ENCODE measurements at regions not wholly inside any gene's neighbourhood (a gene's known extent, or its start where the extent isn't known, plus 50 kb on each side); places are given as distances from the start of the nearest gene placed in this dataset.

GRCh38 chr1:208684192-208684591 lies 440.0 kb upstream of the PLXNA2 start:
- TF ChIP-seq CTCF (IDR thresholded peaks at IDR 0.05) (no peak), POLR2A (IDR thresholded peaks at IDR 0.05) (no peak)

Data from lower leg skin (tissue), 3 donors.